ENCODE measurements at regions not wholly inside any gene's neighbourhood (a gene's known extent, or its start where the extent isn't known, plus 50 kb on each side); places are given as distances from the start of the nearest gene placed in this dataset.
A peak's percentile ranks its signal among the peaks of the same experiment; 100 is the strongest.

- Histone ChIP-seq H3K27me3 (ENCODE audit: insufficient read depth, low read depth) (no peaks in the 10 kb centered on the region), H3K9me2 (ENCODE audit: insufficient read depth) (no peaks in the 10 kb centered on the region), H2AFZ (no peak overlapping the region), H3F3A (ENCODE audit: insufficient read depth, low read depth) (no peaks in the 10 kb centered on the region), H3K79me2 (ENCODE audit: low read depth) (no peaks in the 10 kb centered on the region), H3K4me3 (no peak overlapping the region), H3K27ac (no peak overlapping the region), H3K9me3 (ENCODE audit: insufficient read depth, low read depth) (no peaks in the 10 kb centered on the region), H4K20me1 (ENCODE audit: insufficient read depth) (no peaks in the 10 kb centered on the region), H3K4me2 (no peak overlapping the region), H3K36me3 (ENCODE audit: low read depth) (no peaks in the 10 kb centered on the region), H3K4me1 (replicated peaks; ENCODE audit: insufficient read depth) (no peaks in the 10 kb centered on the region)
- no peak for DNase-seq
- no peak for TF ChIP-seq CTCF (conservative IDR thresholded peaks at IDR 0.05)
- no peak for TF ChIP-seq EZH2 (IDR thresholded peaks at IDR 0.05; ENCODE audit: low read depth)
- no TSS peak for BruUV-seq (replicated peaks)
- POLR2A ChIA-PET (ENCODE audit: unreplicated experiment): no interaction called here
- intact Hi-C loops (cut with micrococcal nuclease; ENCODE audit: unreplicated experiment): no loop called here
- CTCF ChIA-PET: no interaction called here
Measured at GRCh38 chr1:195970209-195970608, 638.0 kb downstream of the KCNT2 start.

GRCh38 chr1:195965475-195965874 lies 642.8 kb downstream of the KCNT2 start:
- Histone ChIP-seq H3K9me3 (ENCODE audit: insufficient read depth, low read depth) (no peaks in the 10 kb centered on the region), H3K9me2 (ENCODE audit: insufficient read depth) (no peaks in the 10 kb centered on the region), H3K4me3 (no peak overlapping the region), H3K27ac (no peak overlapping the region), H3K36me3 (ENCODE audit: low read depth) (no peaks in the 10 kb centered on the region), H3K4me2 (no peak overlapping the region), H4K20me1 (ENCODE audit: insufficient read depth) (no peaks in the 10 kb centered on the region), H3K79me2 (ENCODE audit: low read depth) (no peaks in the 10 kb centered on the region), H3F3A (ENCODE audit: insufficient read depth, low read depth) (no peaks in the 10 kb centered on the region), H2AFZ (0 out of 2 replicates have a peak overlapping the region, but pooled peaks have one; percentile 22), H3K27me3 (ENCODE audit: insufficient read depth, low read depth) (no peaks in the 10 kb centered on the region), H3K4me1 (replicated peaks; ENCODE audit: insufficient read depth) (no peaks in the 10 kb centered on the region)
- POLR2A ChIA-PET (ENCODE audit: unreplicated experiment): no interaction called here
- no peak for DNase-seq
- no TSS peak for BruUV-seq (replicated peaks)
- TF ChIP-seq EZH2 (IDR thresholded peaks at IDR 0.05; ENCODE audit: low read depth) (no peak), CTCF (conservative IDR thresholded peaks at IDR 0.05) (no peak)
- intact Hi-C loops (cut with micrococcal nuclease; ENCODE audit: unreplicated experiment): no loop called here
- CTCF ChIA-PET: no interaction called here

GRCh38 chr1:195965036-195965435 lies 643.2 kb downstream of the KCNT2 start:
- Histone ChIP-seq H3K4me1 (replicated peaks; ENCODE audit: insufficient read depth) (no peaks in the 10 kb centered on the region), H3K9me3 (ENCODE audit: insufficient read depth, low read depth) (no peaks in the 10 kb centered on the region), H2AFZ (no peak overlapping the region), H3K27me3 (ENCODE audit: insufficient read depth, low read depth) (no peaks in the 10 kb centered on the region), H3K36me3 (ENCODE audit: low read depth) (no peaks in the 10 kb centered on the region), H3K79me2 (ENCODE audit: low read depth) (no peaks in the 10 kb centered on the region), H3K4me2 (no peak overlapping the region), H3K4me3 (no peak overlapping the region), H3K27ac (no peak overlapping the region), H3K9me2 (ENCODE audit: insufficient read depth) (no peaks in the 10 kb centered on the region), H4K20me1 (ENCODE audit: insufficient read depth) (no peaks in the 10 kb centered on the region), H3F3A (ENCODE audit: insufficient read depth, low read depth) (no peaks in the 10 kb centered on the region)
- intact Hi-C loops (cut with micrococcal nuclease; ENCODE audit: unreplicated experiment): no loop called here
- no TSS peak for BruUV-seq (replicated peaks)
- ChIA-PET CTCF (no interaction called here), POLR2A (ENCODE audit: unreplicated experiment) (no interaction called here)
- TF ChIP-seq EZH2 (IDR thresholded peaks at IDR 0.05; ENCODE audit: low read depth) (no peak), CTCF (conservative IDR thresholded peaks at IDR 0.05) (no peak)
- DNase-seq: no peak

Data from PC-9 (cell line).